ENCODE measurements at regions not wholly inside any gene's neighbourhood (a gene's known extent, or its start where the extent isn't known, plus 50 kb on each side); places are given as distances from the start of the nearest gene placed in this dataset.

- peaks cover 7% of the 10 kb centered on the region for H3K27me3 ChIP-seq (ENCODE audit: insufficient read depth, low read length)
- H3K4me1 ChIP-seq (ENCODE audit: insufficient read depth, low read length), result peaks cover 3% of the 10 kb centered on the region
- H3K9me3 ChIP-seq (ENCODE audit: low read depth, low read length), result no peaks in the 10 kb centered on the region
- peak; percentile 5 for TF ChIP-seq CTCF (IDR thresholded peaks at IDR 0.05; ENCODE audit: extremely low read depth, low read depth, low read length)
- H3K36me3 ChIP-seq (ENCODE audit: insufficient read depth, low read length), result no peaks in the 10 kb centered on the region
- H3K79me2 ChIP-seq (ENCODE audit: insufficient read depth, low read length), result no peaks in the 10 kb centered on the region
- H3K4me2 ChIP-seq (ENCODE audit: insufficient read depth, low read length), result no peak overlapping the region
- H3K4me3 ChIP-seq (ENCODE audit: insufficient read depth, low read length), result no peak overlapping the region
- no peaks in the 10 kb centered on the region for H4K20me1 ChIP-seq (ENCODE audit: insufficient read depth, low read length)
- no peak overlapping the region for H3K27ac ChIP-seq (ENCODE audit: low read depth, low read length)
- DNase-seq (ENCODE audit: insufficient read length, low spot score, missing footprints), result no peak
- peak overlapping the region; percentile 53 for H2AFZ ChIP-seq (ENCODE audit: low read length)
These were observed 125.2 kb upstream of the USP9X start for GRCh38 chrX:40960041-40960440.

- H3K36me3 ChIP-seq (ENCODE audit: insufficient read depth, low read length), result no peaks in the 10 kb centered on the region
- no peaks in the 10 kb centered on the region for H3K9me3 ChIP-seq (ENCODE audit: low read depth, low read length)
- no peak for TF ChIP-seq CTCF (IDR thresholded peaks at IDR 0.05; ENCODE audit: extremely low read depth, low read depth, low read length)
- no peak overlapping the region for H3K4me3 ChIP-seq (ENCODE audit: insufficient read depth, low read length)
- H3K79me2 ChIP-seq (ENCODE audit: insufficient read depth, low read length), result no peaks in the 10 kb centered on the region
- no peak overlapping the region for H2AFZ ChIP-seq (ENCODE audit: low read length)
- H3K4me2 ChIP-seq (ENCODE audit: insufficient read depth, low read length), result no peak overlapping the region
- H3K27me3 ChIP-seq (ENCODE audit: insufficient read depth, low read length), result peaks cover 7% of the 10 kb centered on the region
- no peaks in the 10 kb centered on the region for H4K20me1 ChIP-seq (ENCODE audit: insufficient read depth, low read length)
- H3K27ac ChIP-seq (ENCODE audit: low read depth, low read length), result no peak overlapping the region
- DNase-seq (ENCODE audit: insufficient read length, low spot score, missing footprints), result no peak
- H3K4me1 ChIP-seq (ENCODE audit: insufficient read depth, low read length), result peaks cover 3% of the 10 kb centered on the region
These were observed 122.3 kb upstream of the USP9X start for GRCh38 chrX:40962793-40963407.

- no peak for TF ChIP-seq CTCF (IDR thresholded peaks at IDR 0.05; ENCODE audit: extremely low read depth, low read depth, low read length)
- peaks cover 6% of the 10 kb centered on the region for H3K27me3 ChIP-seq (ENCODE audit: insufficient read depth, low read length)
- H3K36me3 ChIP-seq (ENCODE audit: insufficient read depth, low read length), result no peaks in the 10 kb centered on the region
- DNase-seq (ENCODE audit: insufficient read length, low spot score, missing footprints), result no peak
- H3K4me1 ChIP-seq (ENCODE audit: insufficient read depth, low read length), result peaks cover 3% of the 10 kb centered on the region
- no peak overlapping the region for H2AFZ ChIP-seq (ENCODE audit: low read length)
- no peaks in the 10 kb centered on the region for H4K20me1 ChIP-seq (ENCODE audit: insufficient read depth, low read length)
- no peak overlapping the region for H3K27ac ChIP-seq (ENCODE audit: low read depth, low read length)
- H3K9me3 ChIP-seq (ENCODE audit: low read depth, low read length), result no peaks in the 10 kb centered on the region
- no peak overlapping the region for H3K4me3 ChIP-seq (ENCODE audit: insufficient read depth, low read length)
- H3K79me2 ChIP-seq (ENCODE audit: insufficient read depth, low read length), result no peaks in the 10 kb centered on the region
- H3K4me2 ChIP-seq (ENCODE audit: insufficient read depth, low read length), result no peak overlapping the region
These were observed 121.2 kb upstream of the USP9X start for GRCh38 chrX:40964008-40964407.

GRCh38 chrX:40964633-40965586 lies 120.3 kb upstream of the USP9X start:
- no peak for DNase-seq (ENCODE audit: insufficient read length, low spot score, missing footprints)
- no peaks in the 10 kb centered on the region for H3K79me2 ChIP-seq (ENCODE audit: insufficient read depth, low read length)

More at GRCh38 chrX:40964633-40965586, 120.3 kb upstream of the USP9X start:
- no peaks in the 10 kb centered on the region for H3K9me3 ChIP-seq (ENCODE audit: low read depth, low read length)
- H3K4me1 ChIP-seq (ENCODE audit: insufficient read depth, low read length), result peaks cover 1% of the 10 kb centered on the region
- no peak overlapping the region for H2AFZ ChIP-seq (ENCODE audit: low read length)
- H3K36me3 ChIP-seq (ENCODE audit: insufficient read depth, low read length), result no peaks in the 10 kb centered on the region
- no peaks in the 10 kb centered on the region for H4K20me1 ChIP-seq (ENCODE audit: insufficient read depth, low read length)
- no peak overlapping the region for H3K4me3 ChIP-seq (ENCODE audit: insufficient read depth, low read length)
- no peaks in the 10 kb centered on the region for H3K27me3 ChIP-seq (ENCODE audit: insufficient read depth, low read length)
- no peak overlapping the region for H3K27ac ChIP-seq (ENCODE audit: low read depth, low read length)
- H3K4me2 ChIP-seq (ENCODE audit: insufficient read depth, low read length), result no peak overlapping the region
- TF ChIP-seq CTCF (IDR thresholded peaks at IDR 0.05; ENCODE audit: extremely low read depth, low read depth, low read length), result no peak
